Thyroid gland (tissue), 4 donors: ENCODE measurements at regions not wholly inside any gene's neighbourhood (a gene's known extent, or its start where the extent isn't known, plus 50 kb on each side); places are given as distances from the start of the nearest gene placed in this dataset.

Experiments
- DNase-seq, 2 donors: peaks; one replicate each; pipeline ENCODE4 v3.0.0-alpha.2; 2019
- H3K27ac ChIP-seq, 3 donors: fragments of 200-600 bp; sonication (generic); 1 replicate in 2 of 3; 2 replicates in 1 of 3; pipeline ENCODE4 v1.5.1; 2016 to 2019; ENCODE audit warnings: mild to moderate bottlenecking in 1 of 3, moderate library complexity in 1 of 3
- H3K27me3 ChIP-seq: fragments of 200-600 bp; sonication (generic); one replicate; pipeline ENCODE4 v1.5.1; 2019
- H3K36me3 ChIP-seq, 2 donors: fragments of 200-600 bp; sonication (generic); one replicate each; pipeline ENCODE4 v1.5.1; 2016 to 2019
- H3K4me1 ChIP-seq, 2 donors: fragments of 200-600 bp; sonication (generic); one replicate each; pipeline ENCODE4 v1.5.1; 2017 to 2019
- H3K4me3 ChIP-seq, 3 donors: fragments of 200-600 bp; sonication (generic); replicated peaks in 1 of 3; 1 replicate in 2 of 3; 2 replicates in 1 of 3; pipeline ENCODE4 v1.5.1; 2016; ENCODE audit warnings: mild to moderate bottlenecking in 1 of 3
- H3K9me3 ChIP-seq: fragments of 200-600 bp; sonication (generic); one replicate; pipeline ENCODE4 v1.5.1; 2017
- CTCF ChIP-seq, 6 experiments: fragments of 200-600 bp in 3 of 6; fragments of 450-650 bp in 3 of 6; sonication (generic) in 3 of 6; IDR thresholded peaks; one replicate each; pipeline ENCODE4 v1.5.1; 2016 to 2019; ENCODE audit warnings: antibody characterized with exemption in 6 of 6, mild to moderate bottlenecking in 2 of 6, inconsistent platforms in 1 of 6, moderate library complexity in 1 of 6
- POLR2A ChIP-seq, 2 donors: fragments of 450-650 bp; IDR thresholded peaks; one replicate each; pipeline ENCODE4 v1.6.1; 2017; ENCODE audit warnings: antibody characterized with exemption in 2 of 2, mild to moderate bottlenecking in 2 of 2, moderate library complexity in 1 of 2
- WGBS, 2 donors: methylation state at CpG; one replicate each; pipeline ENCODE4 v1.1.5; 2017; 5-methylcytosine and 5-hydroxymethylcytosine counted together
- intact Hi-C: fragments of 100-400 bp; cut with DNase I; formaldehyde crosslinking; loops from one replicate; pipeline ENCODE4 v1.15.1; 2023

DNA sequence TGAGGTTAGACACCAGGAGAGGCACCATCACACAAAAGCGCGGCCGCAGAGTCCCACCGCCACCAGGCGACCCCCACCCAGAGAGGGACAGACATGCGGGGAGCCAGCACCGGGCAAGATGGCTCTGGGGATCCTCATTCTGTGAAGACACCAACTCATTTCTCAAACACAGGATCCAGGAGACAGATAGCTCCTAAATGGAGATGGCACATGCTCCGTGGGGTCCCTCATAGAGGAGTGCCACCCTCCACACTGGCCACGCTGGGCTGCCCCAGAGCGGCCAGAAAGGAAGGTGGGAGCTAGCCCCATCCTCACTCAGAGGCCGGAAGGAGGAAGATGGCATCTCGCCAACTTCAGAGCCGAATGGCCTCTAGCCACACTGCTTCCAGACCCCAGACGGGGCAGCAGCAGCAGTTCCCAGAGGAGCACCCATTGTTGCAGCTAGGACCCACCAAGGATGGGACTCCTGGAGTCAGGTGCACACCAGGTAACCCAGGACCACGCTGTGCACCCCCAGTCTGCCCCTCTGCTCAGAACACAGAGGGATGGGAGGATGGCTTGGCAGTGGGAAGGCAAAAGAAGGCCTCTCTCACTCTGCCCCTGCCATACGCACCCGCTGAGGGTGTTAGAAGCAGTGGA, 78.6 kb downstream of the ZIC5 start:
- Histone ChIP-seq H3K27ac (no peak overlapping the region), H3K4me3 (no peak overlapping the region), H3K27me3 (peaks cover 20% of the 10 kb centered on the region), H3K4me1 (peaks cover 8 to 11% of the 10 kb centered on the region in 2 donors), H3K36me3 (no peaks in the 10 kb centered on the region), H3K9me3 (no peaks in the 10 kb centered on the region)
- intact Hi-C loops, result no loop called here
- DNase-seq, result no peak
- TF ChIP-seq CTCF (IDR thresholded peaks at IDR 0.05) (no peak), POLR2A (IDR thresholded peaks at IDR 0.05) (no peak)
- WGBS, 2 donors, result 92 to 93% methylated on average over 15 to 16 of the region's 17 CpGs

DNA sequence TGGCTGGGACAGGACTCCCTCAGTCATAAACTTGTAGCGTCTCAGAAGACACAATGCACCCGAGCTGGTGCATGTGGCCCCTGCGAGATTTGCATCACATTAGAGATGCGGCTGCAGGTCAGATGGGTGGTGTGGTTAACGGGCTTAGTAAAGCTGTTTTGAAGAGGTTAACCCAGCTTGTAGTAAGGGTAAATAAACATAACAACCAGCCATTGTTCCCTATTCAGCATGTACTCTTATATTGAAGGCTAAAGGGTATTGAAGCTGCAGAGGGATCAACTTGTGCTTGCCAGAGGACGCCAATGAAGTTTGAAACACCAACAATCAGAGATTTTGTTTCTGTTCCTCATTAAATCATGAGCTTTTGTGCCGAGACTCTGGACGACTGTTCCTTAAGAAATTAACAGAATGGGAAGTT, 79.4 kb downstream of the ZIC5 start:
- no peak for DNase-seq
- TF ChIP-seq CTCF (IDR thresholded peaks at IDR 0.05), result no peak
- no peak for TF ChIP-seq POLR2A (IDR thresholded peaks at IDR 0.05)
- Histone ChIP-seq H3K36me3 (no peaks in the 10 kb centered on the region), H3K9me3 (no peaks in the 10 kb centered on the region), H3K4me3 (no peak overlapping the region), H3K27me3 (peaks cover 20% of the 10 kb centered on the region), H3K27ac (no peak overlapping the region), H3K4me1 (peaks cover 8 to 11% of the 10 kb centered on the region in 2 donors)
- WGBS, 2 donors, result 79 to 80% methylated on average over 8 of the region's 8 CpGs
- intact Hi-C loops, result no loop called here

DNA sequence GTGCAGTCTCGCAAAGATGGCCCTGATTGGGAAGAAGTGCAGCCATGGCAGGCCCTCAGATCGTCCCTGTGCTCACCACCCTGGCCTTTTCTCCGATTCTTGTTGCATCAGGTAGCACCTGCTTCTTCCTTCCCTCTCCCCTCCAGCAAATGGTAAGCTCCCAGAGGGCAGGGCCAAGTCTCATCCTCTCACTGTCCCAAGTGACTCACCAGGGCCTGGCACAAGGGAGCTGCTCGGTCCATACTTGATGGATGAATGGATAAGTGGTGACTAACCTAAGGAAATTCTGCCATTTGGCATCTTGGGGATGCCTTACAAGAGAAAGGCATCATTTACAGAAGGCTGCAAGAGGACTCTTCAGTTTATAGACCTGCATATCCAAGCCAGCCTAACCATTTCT, 84.9 kb downstream of the ZIC5 start:
- H3K36me3 ChIP-seq, result no peaks in the 10 kb centered on the region
- H3K27me3 ChIP-seq, result no peaks in the 10 kb centered on the region
- no peak overlapping the region for H3K4me3 ChIP-seq
- H3K4me1 ChIP-seq, result no peaks in the 10 kb centered on the region
- intact Hi-C loops, result no loop called here
- TF ChIP-seq POLR2A (IDR thresholded peaks at IDR 0.05), result no peak
- no peak for TF ChIP-seq CTCF (IDR thresholded peaks at IDR 0.05)
- DNase-seq, result no peak
- 95 to 98% methylated on average over 4 of the region's 4 CpGs for WGBS, 2 donors
- H3K9me3 ChIP-seq, result no peaks in the 10 kb centered on the region
- no peak overlapping the region for H3K27ac ChIP-seq

DNA sequence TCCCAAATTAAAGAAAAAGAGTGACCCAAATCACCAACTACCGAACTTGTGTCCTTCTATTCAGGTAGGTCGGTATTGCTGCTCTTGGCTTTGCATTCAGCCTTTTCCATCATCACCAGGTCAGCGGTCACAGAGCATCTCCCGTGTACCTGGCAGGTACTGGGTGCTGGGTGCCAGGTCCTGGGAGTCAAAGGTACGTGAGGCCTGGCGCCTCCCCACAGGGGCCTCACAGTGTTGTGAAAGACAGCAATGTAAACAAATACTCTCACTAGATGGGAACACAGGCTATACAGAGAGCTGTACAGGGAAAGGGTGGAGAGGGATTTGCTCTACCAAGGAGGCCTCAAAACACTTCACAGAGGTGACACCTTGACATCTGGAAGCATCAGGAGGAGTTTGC, 86.7 kb downstream of the ZIC5 start:
- WGBS, 2 donors, result 74 to 76% methylated on average over 6 of the region's 6 CpGs
- no peaks in the 10 kb centered on the region for H3K27me3 ChIP-seq
- no peak overlapping the region for H3K4me3 ChIP-seq
- H3K9me3 ChIP-seq, result no peaks in the 10 kb centered on the region
- intact Hi-C loops, result no loop called here
- TF ChIP-seq CTCF (IDR thresholded peaks at IDR 0.05) (no peak), POLR2A (IDR thresholded peaks at IDR 0.05) (no peak)
- H3K4me1 ChIP-seq, result no peaks in the 10 kb centered on the region
- DNase-seq, result no peak
- H3K36me3 ChIP-seq, result no peaks in the 10 kb centered on the region
- no peak overlapping the region for H3K27ac ChIP-seq

DNA sequence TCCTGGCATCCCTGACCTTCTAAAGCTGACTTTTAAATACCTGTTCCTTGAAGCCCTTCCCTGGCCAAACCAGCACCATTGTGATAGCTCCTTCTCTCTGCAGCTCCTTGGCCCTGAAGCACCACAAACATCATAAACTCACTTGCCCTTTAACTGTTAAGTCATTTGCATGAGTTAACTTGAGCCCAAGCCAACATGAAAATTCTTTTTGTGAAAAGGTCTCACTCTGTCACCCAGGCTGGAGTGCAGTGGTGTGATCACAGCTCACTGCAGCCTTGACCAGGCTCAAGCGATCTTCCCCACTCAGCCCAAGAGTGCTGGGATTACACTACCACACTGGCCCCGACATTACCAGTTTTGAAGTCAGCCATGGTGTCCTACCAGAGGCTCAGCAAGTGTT, 87.8 kb downstream of the ZIC5 start:
- H3K36me3 ChIP-seq, result no peaks in the 10 kb centered on the region
- WGBS, 2 donors, result 64 to 71% methylated on average over 2 of the region's 2 CpGs
- intact Hi-C loops, result no loop called here

More for the DNA sequence above, 87.8 kb downstream of the ZIC5 start:
- Histone ChIP-seq H3K9me3 (no peaks in the 10 kb centered on the region), H3K4me1 (no peaks in the 10 kb centered on the region), H3K4me3 (no peak overlapping the region), H3K27me3 (no peaks in the 10 kb centered on the region), H3K27ac (no peak overlapping the region)
- DNase-seq, result peak in 1 of 2 donors; percentile 15
- TF ChIP-seq CTCF (IDR thresholded peaks at IDR 0.05) (no peak), POLR2A (IDR thresholded peaks at IDR 0.05) (no peak)
